ENCODE measurements at regions not wholly inside any gene's neighbourhood (a gene's known extent, or its start where the extent isn't known, plus 50 kb on each side); places are given as distances from the start of the nearest gene placed in this dataset.

GRCh38 chr3:72453706-72454105, 394.5 kb downstream of the SHQ1 start:
- no peak for DNase-seq (ENCODE audit: low spot score in 2 of 2, unreplicated experiment in 2 of 2)
- Mint-ChIP-seq H3K27ac (no peak overlapping the region), H3K9me3 (peaks cover 4% of the 10 kb centered on the region), H3K4me3 (no peak overlapping the region), H3K36me3 (no peaks in the 10 kb centered on the region), H3K4me1 (peaks cover 7% of the 10 kb centered on the region), H3K27me3 (ENCODE audit: low read depth) (peaks cover 23% of the 10 kb centered on the region)
- TF ChIP-seq, protein P1, sequence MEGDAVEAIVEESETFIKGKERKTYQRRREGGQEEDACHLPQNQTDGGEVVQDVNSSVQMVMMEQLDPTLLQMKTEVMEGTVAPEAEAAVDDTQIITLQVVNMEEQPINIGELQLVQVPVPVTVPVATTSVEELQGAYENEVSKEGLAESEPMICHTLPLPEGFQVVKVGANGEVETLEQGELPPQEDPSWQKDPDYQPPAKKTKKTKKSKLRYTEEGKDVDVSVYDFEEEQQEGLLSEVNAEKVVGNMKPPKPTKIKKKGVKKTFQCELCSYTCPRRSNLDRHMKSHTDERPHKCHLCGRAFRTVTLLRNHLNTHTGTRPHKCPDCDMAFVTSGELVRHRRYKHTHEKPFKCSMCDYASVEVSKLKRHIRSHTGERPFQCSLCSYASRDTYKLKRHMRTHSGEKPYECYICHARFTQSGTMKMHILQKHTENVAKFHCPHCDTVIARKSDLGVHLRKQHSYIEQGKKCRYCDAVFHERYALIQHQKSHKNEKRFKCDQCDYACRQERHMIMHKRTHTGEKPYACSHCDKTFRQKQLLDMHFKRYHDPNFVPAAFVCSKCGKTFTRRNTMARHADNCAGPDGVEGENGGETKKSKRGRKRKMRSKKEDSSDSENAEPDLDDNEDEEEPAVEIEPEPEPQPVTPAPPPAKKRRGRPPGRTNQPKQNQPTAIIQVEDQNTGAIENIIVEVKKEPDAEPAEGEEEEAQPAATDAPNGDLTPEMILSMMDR (IDR thresholded peaks at IDR 0.05; ENCODE audit: unreplicated experiment): no peak

DNA sequence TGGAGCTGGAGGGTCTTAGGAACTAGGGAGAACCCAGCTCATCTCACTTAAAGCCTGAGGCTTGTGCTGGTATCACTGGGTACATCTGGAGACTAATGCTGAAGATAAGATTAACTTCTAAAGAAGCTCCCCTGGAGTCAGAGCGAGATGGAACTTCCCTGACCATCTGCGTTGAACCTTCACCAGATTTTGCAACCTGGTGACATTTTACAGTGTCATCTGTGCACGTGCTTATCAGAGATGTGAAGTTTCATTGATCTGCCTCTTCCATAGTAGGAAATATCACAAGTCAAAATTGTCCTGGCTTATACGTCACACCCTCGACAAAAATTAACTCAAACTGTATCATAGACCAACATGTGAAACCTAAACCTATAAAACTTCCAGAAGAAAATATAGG, 395.5 kb downstream of the SHQ1 start:
- no peak overlapping the region for H3K4me3 Mint-ChIP-seq
- TF ChIP-seq, protein P1 (IDR thresholded peaks at IDR 0.05; ENCODE audit: unreplicated experiment): no peak
- H3K9me3 Mint-ChIP-seq: no peaks in the 10 kb centered on the region
- peaks cover 23% of the 10 kb centered on the region for H3K27me3 Mint-ChIP-seq (ENCODE audit: low read depth)
- H3K4me1 Mint-ChIP-seq: no peaks in the 10 kb centered on the region
- no peaks in the 10 kb centered on the region for H3K36me3 Mint-ChIP-seq
- no peak for DNase-seq (ENCODE audit: low spot score in 2 of 2, unreplicated experiment in 2 of 2)
- no peak overlapping the region for H3K27ac Mint-ChIP-seq

- Mint-ChIP-seq H3K9me3 (no peaks in the 10 kb centered on the region), H3K4me1 (no peaks in the 10 kb centered on the region), H3K4me3 (no peak overlapping the region), H3K27me3 (ENCODE audit: low read depth) (peaks cover 23% of the 10 kb centered on the region), H3K27ac (no peak overlapping the region), H3K36me3 (no peaks in the 10 kb centered on the region)
- TF ChIP-seq, protein P1 (IDR thresholded peaks at IDR 0.05; ENCODE audit: unreplicated experiment): no peak
- DNase-seq (ENCODE audit: low spot score in 2 of 2, unreplicated experiment in 2 of 2): no peak
Measured at GRCh38 chr3:72451841-72452240, 396.4 kb downstream of the SHQ1 start.

DNA sequence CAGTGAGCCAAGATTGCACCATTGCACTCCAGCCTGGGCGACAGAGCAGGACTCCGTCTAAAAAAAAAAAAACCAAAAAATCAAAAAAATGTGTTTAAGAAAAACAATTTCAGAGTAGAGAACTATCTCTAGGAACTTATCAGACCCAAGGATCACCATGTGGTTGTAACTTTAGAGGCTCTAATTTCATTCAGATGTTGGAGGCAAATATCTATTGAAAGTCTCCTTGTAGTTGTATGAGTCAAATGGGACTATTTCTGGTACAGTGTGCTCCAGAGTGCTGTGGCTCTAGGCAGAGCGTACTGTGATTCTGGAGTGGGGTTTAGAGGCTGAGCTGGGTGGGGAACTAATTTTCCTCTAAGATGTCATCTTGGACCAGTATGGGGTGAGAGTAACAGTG, 398.7 kb downstream of the SHQ1 start:
- Mint-ChIP-seq H3K9me3 (no peaks in the 10 kb centered on the region), H3K4me1 (peaks cover 17% of the 10 kb centered on the region), H3K27me3 (ENCODE audit: low read depth) (peaks cover 23% of the 10 kb centered on the region), H3K36me3 (no peaks in the 10 kb centered on the region), H3K4me3 (no peak overlapping the region), H3K27ac (no peak overlapping the region)
- TF ChIP-seq, protein P1 (IDR thresholded peaks at IDR 0.05; ENCODE audit: unreplicated experiment): no peak
- DNase-seq (ENCODE audit: low spot score in 2 of 2, unreplicated experiment in 2 of 2): no peak

DNA sequence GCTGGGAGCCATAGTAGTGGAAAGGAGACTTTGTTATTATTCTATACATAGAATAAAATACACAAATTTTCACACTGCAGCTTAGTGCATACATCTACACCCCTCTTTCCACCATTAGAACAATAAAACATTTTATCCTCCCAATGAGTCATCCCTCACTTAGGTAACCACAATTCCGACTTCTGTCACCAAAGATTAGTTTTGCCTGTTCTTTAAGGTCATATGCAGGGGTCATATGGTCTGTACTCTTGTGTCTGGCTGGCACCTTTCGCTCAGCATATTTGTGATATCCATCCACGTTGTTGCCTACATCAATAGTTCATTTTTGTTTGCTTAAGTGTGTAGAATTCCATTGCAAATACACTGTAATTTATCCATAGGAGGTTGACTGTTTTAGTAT, 399.4 kb downstream of the SHQ1 start:
- TF ChIP-seq, protein P1 (IDR thresholded peaks at IDR 0.05; ENCODE audit: unreplicated experiment): no peak
- no peaks in the 10 kb centered on the region for H3K9me3 Mint-ChIP-seq
- no peak for DNase-seq (ENCODE audit: low spot score in 2 of 2, unreplicated experiment in 2 of 2)
- no peaks in the 10 kb centered on the region for H3K36me3 Mint-ChIP-seq
- H3K4me1 Mint-ChIP-seq: peaks cover 24% of the 10 kb centered on the region
- H3K27ac Mint-ChIP-seq: no peak overlapping the region
- peaks cover 23% of the 10 kb centered on the region for H3K27me3 Mint-ChIP-seq (ENCODE audit: low read depth)
- H3K4me3 Mint-ChIP-seq: no peak overlapping the region

GRCh38 chr3:72448375-72448823, 399.8 kb downstream of the SHQ1 start:
- no peak overlapping the region for H3K27ac Mint-ChIP-seq
- peaks cover 22% of the 10 kb centered on the region for H3K27me3 Mint-ChIP-seq (ENCODE audit: low read depth)
- DNase-seq (ENCODE audit: low spot score in 2 of 2, unreplicated experiment in 2 of 2): no peak
- H3K4me3 Mint-ChIP-seq: peak overlapping the region; percentile 73
- TF ChIP-seq, protein P1 (IDR thresholded peaks at IDR 0.05; ENCODE audit: unreplicated experiment): no peak
- no peaks in the 10 kb centered on the region for H3K9me3 Mint-ChIP-seq
- peaks cover 2% of the 10 kb centered on the region for H3K36me3 Mint-ChIP-seq
- H3K4me1 Mint-ChIP-seq: peaks cover 29% of the 10 kb centered on the region
